Psoas muscle (tissue), 7 donors: ENCODE measurements at regions not wholly inside any gene's neighbourhood (a gene's known extent, or its start where the extent isn't known, plus 50 kb on each side); places are given as distances from the start of the nearest gene placed in this dataset.

Experiments used
- ATAC-seq, 4 donors: fragments of 200-7000 bp; cut with Tn5 transposase; one replicate each; pipeline ENCODE4 v1.9.1; 2020; ENCODE audit warnings: moderate library complexity in 3 of 4, mild to moderate bottlenecking in 2 of 4
- DNase-seq, 2 donors: peaks; one replicate each; pipeline ENCODE4 v3.0.0-alpha.2; 2020
- H3K27ac ChIP-seq: fragments of 200-600 bp; one replicate; pipeline ENCODE4 v1.8.0; 2022
- H3K27me3 ChIP-seq, 3 donors: fragments of 200-600 bp in 1 of 3; one replicate each; pipeline versions ENCODE4 v1.6.1 to v1.8.0; 2013 to 2022; ENCODE audit warnings: low read length in 2 of 3, mild to moderate bottlenecking in 2 of 3, moderate library complexity in 1 of 3; ENCODE audit not compliant: insufficient read depth in 3 of 3
- H3K36me3 ChIP-seq, 2 donors: fragments of 200-600 bp in 1 of 2; one replicate each; pipeline versions ENCODE4 v1.6.1 to v1.8.0; 2013 to 2022; ENCODE audit warnings: low read depth in 1 of 2, mild to moderate bottlenecking in 1 of 2, moderate library complexity in 1 of 2; ENCODE audit not compliant: insufficient read depth in 1 of 2
- H3K4me1 ChIP-seq: fragments of 200-600 bp; one replicate; pipeline ENCODE4 v1.8.0; 2022
- H3K4me3 ChIP-seq: fragments of 200-600 bp; one replicate; pipeline ENCODE4 v1.8.0; 2022; ENCODE audit warnings: mild to moderate bottlenecking
- H3K9me3 ChIP-seq: fragments of 200-600 bp; one replicate; pipeline ENCODE4 v1.8.0; 2022
- WGBS, 3 donors: extraction: QIAGEN DNeasy Blood & Tissue Kit; methylation state at CpG; one replicate each; pipeline versions ENCODE4 v1.1.6 to v1.1.7; 2013; 5-methylcytosine and 5-hydroxymethylcytosine counted together
- intact Hi-C, 2 donors: fragments of 100-400 bp; cut with DNase I; formaldehyde crosslinking; loops; one replicate each; pipeline versions ENCODE4 v1.11.0 to v1.14.2; 2022
- TF ChIP-seq, protein P1 (sequence below): fragments of 200-600 bp; IDR thresholded peaks from one replicate; pipeline ENCODE4 v1.8.0; 2022; ENCODE audit warnings: antibody characterized with exemption
- donor health status: healthy with polysubstance abuse.
- donor health status: DM: no; HTN: no; CAD: no; lungs with moderate emphysema.
- donor health status: Bipolar disorder and iron deficiency.
- donor health status: healthy.
- donor health status: DM: yes; HTN: yes; CAD: no.
- donor health status: DM: no; HTN: no; CAD: no.
- donor health status: DM: yes; HTN: yes; CAD: no.

DNA sequence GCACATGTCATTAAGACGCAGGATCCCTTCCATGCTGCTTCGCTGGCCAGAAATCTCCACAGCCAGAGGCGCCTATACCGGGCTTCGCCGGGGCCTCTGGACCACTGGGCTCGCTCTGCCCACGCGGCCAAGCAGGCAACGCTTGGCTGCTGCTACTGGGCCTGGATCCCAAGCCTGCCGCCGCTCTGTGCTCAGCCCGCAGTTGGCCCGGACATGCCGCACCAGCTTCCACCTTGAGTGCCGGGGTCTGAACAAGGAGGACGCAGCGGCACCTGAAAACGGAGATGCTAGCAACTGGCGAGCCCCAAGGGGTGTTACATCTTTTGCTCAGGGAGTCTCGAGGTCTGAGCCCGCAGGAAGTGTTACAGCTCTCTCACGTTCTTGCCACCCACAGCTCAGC is 409.9 kb upstream of the SGCG start:
- H3K9me3 ChIP-seq: no peaks in the 10 kb centered on the region
- TF ChIP-seq, protein P1, sequence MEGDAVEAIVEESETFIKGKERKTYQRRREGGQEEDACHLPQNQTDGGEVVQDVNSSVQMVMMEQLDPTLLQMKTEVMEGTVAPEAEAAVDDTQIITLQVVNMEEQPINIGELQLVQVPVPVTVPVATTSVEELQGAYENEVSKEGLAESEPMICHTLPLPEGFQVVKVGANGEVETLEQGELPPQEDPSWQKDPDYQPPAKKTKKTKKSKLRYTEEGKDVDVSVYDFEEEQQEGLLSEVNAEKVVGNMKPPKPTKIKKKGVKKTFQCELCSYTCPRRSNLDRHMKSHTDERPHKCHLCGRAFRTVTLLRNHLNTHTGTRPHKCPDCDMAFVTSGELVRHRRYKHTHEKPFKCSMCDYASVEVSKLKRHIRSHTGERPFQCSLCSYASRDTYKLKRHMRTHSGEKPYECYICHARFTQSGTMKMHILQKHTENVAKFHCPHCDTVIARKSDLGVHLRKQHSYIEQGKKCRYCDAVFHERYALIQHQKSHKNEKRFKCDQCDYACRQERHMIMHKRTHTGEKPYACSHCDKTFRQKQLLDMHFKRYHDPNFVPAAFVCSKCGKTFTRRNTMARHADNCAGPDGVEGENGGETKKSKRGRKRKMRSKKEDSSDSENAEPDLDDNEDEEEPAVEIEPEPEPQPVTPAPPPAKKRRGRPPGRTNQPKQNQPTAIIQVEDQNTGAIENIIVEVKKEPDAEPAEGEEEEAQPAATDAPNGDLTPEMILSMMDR: no peak
- peaks cover 0 to 2% (median 0%) of the 10 kb centered on the region in 3 donors for H3K27me3 ChIP-seq
- 95 to 98% (median 96%) methylated on average over 23 of the region's 23 CpGs for WGBS, 3 donors
- intact Hi-C loops: no loop called here
- ATAC-seq (no peak), DNase-seq (no peak)
- no peak overlapping the region for H3K4me3 ChIP-seq
- H3K36me3 ChIP-seq: no peaks in the 10 kb centered on the region
- H3K4me1 ChIP-seq: no peaks in the 10 kb centered on the region
- no peak overlapping the region for H3K27ac ChIP-seq

DNA sequence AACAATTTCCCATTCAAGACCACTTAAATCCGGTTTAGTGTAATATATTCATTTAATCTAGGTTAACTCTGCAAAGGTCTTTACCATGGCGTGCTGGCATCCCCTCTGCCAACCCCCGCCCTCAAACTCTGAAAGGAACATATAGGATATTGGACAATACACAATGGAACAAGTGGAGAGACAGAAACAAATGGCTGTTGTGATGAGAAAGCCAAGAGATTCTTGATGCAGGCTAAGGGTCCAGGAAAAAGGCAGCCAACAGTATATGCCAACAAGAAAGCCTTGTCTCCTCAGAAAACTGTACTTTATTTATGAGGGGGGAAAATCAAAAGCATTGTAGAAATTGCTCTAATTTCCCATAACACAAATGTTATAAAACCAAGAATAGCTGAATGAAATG is 407.3 kb upstream of the SGCG start:
- intact Hi-C loops: no loop called here
- no peak overlapping the region for H3K4me3 ChIP-seq
- no peaks in the 10 kb centered on the region for H3K36me3 ChIP-seq
- peaks cover 0 to 2% (median 0%) of the 10 kb centered on the region in 3 donors for H3K27me3 ChIP-seq
- ATAC-seq (no peak), DNase-seq (no peak)
- 43 to 66% (median 55%) methylated on average over 3 of the region's 3 CpGs for whole genome bisulfite sequencing, 3 donors
- no peaks in the 10 kb centered on the region for H3K4me1 ChIP-seq
- H3K27ac ChIP-seq: no peak overlapping the region
- no peaks in the 10 kb centered on the region for H3K9me3 ChIP-seq
- TF ChIP-seq, protein P1: no peak

DNA sequence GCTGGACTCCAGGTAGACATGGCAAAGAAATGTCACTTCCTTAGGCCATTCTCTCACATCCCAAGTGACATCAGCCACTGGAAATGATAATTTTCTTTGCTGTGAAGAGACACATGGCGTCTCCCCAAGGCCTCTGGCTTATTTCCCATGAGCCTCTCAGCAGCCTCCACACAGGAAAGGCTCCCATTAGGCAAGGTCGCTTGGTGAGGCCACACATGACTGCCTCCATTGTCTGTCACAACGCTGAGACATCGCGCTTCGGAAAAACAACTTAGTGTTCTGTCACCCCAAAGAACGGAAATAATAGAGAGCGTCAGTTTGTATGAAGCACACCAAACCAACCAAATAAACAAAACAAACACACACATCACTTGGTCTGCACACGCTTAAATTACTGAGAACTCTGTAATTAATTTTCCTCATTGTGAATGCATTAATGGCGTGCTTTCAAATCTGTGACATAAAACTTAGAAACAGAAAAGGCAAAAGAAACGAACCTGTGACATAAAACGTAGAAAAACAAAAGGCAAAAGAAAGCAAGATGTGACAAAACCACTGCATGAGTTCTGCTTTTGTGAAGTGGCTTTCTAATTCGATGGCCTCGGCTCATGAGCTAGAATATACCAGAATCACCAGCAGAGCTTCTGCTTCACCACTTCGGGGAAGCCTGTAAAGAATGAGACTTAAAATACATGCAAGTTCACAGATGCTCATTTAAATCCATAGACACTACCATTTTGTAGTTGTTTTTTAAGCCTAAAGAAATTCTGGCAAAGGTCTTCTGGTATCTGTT is 404.2 kb upstream of the SGCG start:
- H3K36me3 ChIP-seq: no peaks in the 10 kb centered on the region
- H3K4me3 ChIP-seq: no peak overlapping the region
- no peaks in the 10 kb centered on the region for H3K4me1 ChIP-seq
- no peaks in the 10 kb centered on the region for H3K9me3 ChIP-seq
- WGBS, 3 donors: 86 to 89% (median 87%) methylated on average over 15 of the region's 15 CpGs
- intact Hi-C loops: no loop called here
- H3K27me3 ChIP-seq: peaks cover 0 to 2% (median 0%) of the 10 kb centered on the region in 3 donors
- TF ChIP-seq, protein P1: no peak
- DNase-seq (no peak), ATAC-seq (no peak)
- H3K27ac ChIP-seq: no peak overlapping the region

DNA sequence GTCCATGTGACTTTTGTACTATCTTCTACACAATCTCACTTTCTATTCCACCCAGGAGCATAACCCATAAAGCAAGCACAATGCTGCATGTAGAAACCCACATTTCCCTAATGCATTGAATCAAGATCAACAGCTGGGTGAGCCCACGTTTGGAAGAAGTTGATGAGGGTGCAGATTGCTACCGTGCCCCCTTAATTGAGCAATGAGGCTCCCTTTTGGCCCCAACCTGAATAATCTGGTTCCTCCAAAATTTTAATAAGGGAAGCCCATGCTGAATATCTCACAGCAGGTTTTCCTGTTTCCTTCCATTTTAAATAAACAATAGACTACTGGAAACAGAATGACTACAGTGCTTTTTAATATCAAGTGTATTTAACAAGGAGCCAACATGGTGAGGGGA is 403.6 kb upstream of the SGCG start:
- Histone ChIP-seq H3K27ac (no peak overlapping the region), H3K36me3 (no peaks in the 10 kb centered on the region), H3K27me3 (peaks cover 0 to 2% (median 0%) of the 10 kb centered on the region in 3 donors), H3K4me1 (no peaks in the 10 kb centered on the region), H3K4me3 (no peak overlapping the region), H3K9me3 (no peaks in the 10 kb centered on the region)
- WGBS, 3 donors: 49 to 57% (median 52%) methylated on average over 2 of the region's 2 CpGs
- intact Hi-C loops: no loop called here
- DNase-seq (no peak), ATAC-seq (no peak)
- TF ChIP-seq, protein P1: no peak
